ENCODE measurements at regions not wholly inside any gene's neighbourhood (a gene's known extent, or its start where the extent isn't known, plus 50 kb on each side); places are given as distances from the start of the nearest gene placed in this dataset.
"Not testable (repeated sequence)": the region's sequence is repeated elsewhere in the genome, so short reads cannot be mapped to it uniquely, and the experiment has no call there.

- DNase-seq (ENCODE audit: low read depth), result no peak
Measured at GRCh38 chr2:192448881-192449280, 254.1 kb upstream of the TMEFF2 start.

GRCh38 chr2:192444286-192444838, 249.6 kb upstream of the TMEFF2 start:
- no peak for DNase-seq (ENCODE audit: low read depth)

- DNase-seq (ENCODE audit: low read depth), result no peak
Measured at GRCh38 chr2:192443831-192444230, 249.1 kb upstream of the TMEFF2 start.

- no peak for DNase-seq (ENCODE audit: low read depth)
Measured at GRCh38 chr2:192438239-192438638, 243.5 kb upstream of the TMEFF2 start.

- DNase-seq (ENCODE audit: low read depth), result no peak
Measured at GRCh38 chr2:192437653-192438052, 242.9 kb upstream of the TMEFF2 start.

- DNase-seq (ENCODE audit: low read depth), result no peak
Measured at GRCh38 chr2:192424243-192424642, 229.5 kb upstream of the TMEFF2 start.

GRCh38 chr2:192419786-192420185, 225.1 kb upstream of the TMEFF2 start:
- DNase-seq (ENCODE audit: low read depth), result no peak

- no peak for DNase-seq (ENCODE audit: low read depth)
Measured at GRCh38 chr2:192416060-192416459, 221.3 kb upstream of the TMEFF2 start.

- no peak for DNase-seq (ENCODE audit: low read depth)
Measured at GRCh38 chr2:192414794-192415193, 220.1 kb upstream of the TMEFF2 start.

GRCh38 chr2:192413812-192414681, 219.3 kb upstream of the TMEFF2 start:
- no peak for DNase-seq (ENCODE audit: low read depth)

GRCh38 chr2:192412866-192413265, 218.1 kb upstream of the TMEFF2 start:
- not testable (repeated sequence) for DNase-seq (ENCODE audit: low read depth)

GRCh38 chr2:192412394-192412793, 217.7 kb upstream of the TMEFF2 start:
- DNase-seq (ENCODE audit: low read depth), result no peak

GRCh38 chr2:192411755-192412154, 217.0 kb upstream of the TMEFF2 start:
- DNase-seq (ENCODE audit: low read depth), result no peak

GRCh38 chr2:192410319-192410718, 215.6 kb upstream of the TMEFF2 start:
- DNase-seq (ENCODE audit: low read depth), result no peak

GRCh38 chr2:192407692-192408091, 213.0 kb upstream of the TMEFF2 start:
- no peak for DNase-seq (ENCODE audit: low read depth)

GRCh38 chr2:192398236-192398635, 203.5 kb upstream of the TMEFF2 start:
- DNase-seq (ENCODE audit: low read depth), result no peak

- no peak for DNase-seq (ENCODE audit: low read depth)
Measured at GRCh38 chr2:192394605-192395004, 199.9 kb upstream of the TMEFF2 start.

- no peak for DNase-seq (ENCODE audit: low read depth)
Measured at GRCh38 chr2:192391041-192391440, 196.3 kb upstream of the TMEFF2 start.

- no peak for DNase-seq (ENCODE audit: low read depth)
Measured at GRCh38 chr2:192390401-192390800, 195.7 kb upstream of the TMEFF2 start.

- DNase-seq (ENCODE audit: low read depth), result not testable (repeated sequence)
Measured at GRCh38 chr2:192384191-192384590, 189.5 kb upstream of the TMEFF2 start.

GRCh38 chr2:192381082-192381481, 186.3 kb upstream of the TMEFF2 start:
- no peak for DNase-seq (ENCODE audit: low read depth)

GRCh38 chr2:192379736-192380135, 185.0 kb upstream of the TMEFF2 start:
- no peak for DNase-seq (ENCODE audit: low read depth)

GRCh38 chr2:192377173-192377572, 182.4 kb upstream of the TMEFF2 start:
- DNase-seq (ENCODE audit: low read depth), result no peak

- no peak for DNase-seq (ENCODE audit: low read depth)
Measured at GRCh38 chr2:192373754-192374153, 179.0 kb upstream of the TMEFF2 start.

Data from stimulated activated CD8-positive, alpha-beta memory T cell treated with anti-CD3 and anti-CD28 coated beads, Interleukin-4, amount 100 ng/mL, for 24 hours (primary cell).